ENCODE measurements at regions not wholly inside any gene's neighbourhood (a gene's known extent, or its start where the extent isn't known, plus 50 kb on each side); places are given as distances from the start of the nearest gene placed in this dataset.

DNA sequence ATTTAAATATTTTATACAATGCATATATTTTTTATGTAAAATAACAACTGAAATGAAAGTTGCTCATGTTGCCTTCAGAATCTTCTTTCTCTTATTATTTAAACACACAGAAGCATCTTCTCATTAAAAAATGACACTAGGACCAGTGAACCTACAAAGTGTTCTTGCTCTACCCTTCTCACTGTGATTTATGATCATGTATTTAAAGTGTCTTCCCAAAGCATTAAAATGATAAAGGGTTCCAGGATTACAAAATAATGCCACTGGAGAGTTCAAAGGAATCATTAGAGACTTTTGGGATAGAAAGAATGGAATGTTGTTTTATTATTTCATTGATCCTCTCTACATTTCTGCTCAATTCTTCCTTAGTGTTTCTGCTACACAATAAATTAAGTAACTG lies 643.6 kb upstream of the SLITRK1 start:
- no peaks in the 10 kb centered on the region for H3K4me1 ChIP-seq (ENCODE audit: insufficient read depth)
- H3K27ac ChIP-seq, result no peak overlapping the region
- no peak overlapping the region for H2AFZ ChIP-seq
- H3K27me3 ChIP-seq, result no peaks in the 10 kb centered on the region
- no peak for DNase-seq (ENCODE audit: low spot score)
- H3K4me2 ChIP-seq, result no peak overlapping the region
- no peaks in the 10 kb centered on the region for H3K9me3 ChIP-seq (ENCODE audit: low read depth)
- H3K79me2 ChIP-seq, result no peaks in the 10 kb centered on the region
- TF ChIP-seq EZH2 (IDR thresholded peaks at IDR 0.05; ENCODE audit: borderline replicate concordance), result no peak
- TF ChIP-seq, protein P1, sequence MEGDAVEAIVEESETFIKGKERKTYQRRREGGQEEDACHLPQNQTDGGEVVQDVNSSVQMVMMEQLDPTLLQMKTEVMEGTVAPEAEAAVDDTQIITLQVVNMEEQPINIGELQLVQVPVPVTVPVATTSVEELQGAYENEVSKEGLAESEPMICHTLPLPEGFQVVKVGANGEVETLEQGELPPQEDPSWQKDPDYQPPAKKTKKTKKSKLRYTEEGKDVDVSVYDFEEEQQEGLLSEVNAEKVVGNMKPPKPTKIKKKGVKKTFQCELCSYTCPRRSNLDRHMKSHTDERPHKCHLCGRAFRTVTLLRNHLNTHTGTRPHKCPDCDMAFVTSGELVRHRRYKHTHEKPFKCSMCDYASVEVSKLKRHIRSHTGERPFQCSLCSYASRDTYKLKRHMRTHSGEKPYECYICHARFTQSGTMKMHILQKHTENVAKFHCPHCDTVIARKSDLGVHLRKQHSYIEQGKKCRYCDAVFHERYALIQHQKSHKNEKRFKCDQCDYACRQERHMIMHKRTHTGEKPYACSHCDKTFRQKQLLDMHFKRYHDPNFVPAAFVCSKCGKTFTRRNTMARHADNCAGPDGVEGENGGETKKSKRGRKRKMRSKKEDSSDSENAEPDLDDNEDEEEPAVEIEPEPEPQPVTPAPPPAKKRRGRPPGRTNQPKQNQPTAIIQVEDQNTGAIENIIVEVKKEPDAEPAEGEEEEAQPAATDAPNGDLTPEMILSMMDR (IDR thresholded peaks at IDR 0.05; ENCODE audit: poor library complexity), result no peak
- H3K4me3 ChIP-seq, result no peak overlapping the region
- H3K9me2 ChIP-seq (replicated peaks; ENCODE audit: insufficient read depth), result no peaks in the 10 kb centered on the region
- no peaks in the 10 kb centered on the region for H4K20me1 ChIP-seq (ENCODE audit: insufficient read depth, poor library complexity, severe bottlenecking)
- no peaks in the 10 kb centered on the region for H3K36me3 ChIP-seq (replicated peaks; ENCODE audit: insufficient read depth, low read depth)

DNA sequence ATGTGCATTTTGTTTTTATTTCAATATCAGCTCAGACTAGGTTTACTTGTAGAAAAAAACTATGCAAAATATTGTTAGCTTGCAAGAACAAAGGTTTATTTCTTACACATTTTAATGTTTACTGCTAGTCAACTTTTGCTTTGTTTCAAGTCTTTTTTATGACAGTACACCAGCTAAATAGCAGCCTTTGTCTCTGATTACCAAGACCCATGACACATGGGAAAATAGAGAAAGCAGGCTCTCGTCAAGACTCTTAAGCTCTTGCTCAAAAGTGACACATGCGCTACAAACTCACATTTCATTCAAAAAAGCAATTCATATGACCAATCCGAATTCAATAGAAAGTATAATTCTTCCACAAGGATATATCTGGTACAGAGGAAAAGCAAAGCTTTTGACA lies 642.3 kb upstream of the SLITRK1 start:
- Histone ChIP-seq H3K4me2 (no peak overlapping the region), H2AFZ (no peak overlapping the region), H3K9me3 (ENCODE audit: low read depth) (no peaks in the 10 kb centered on the region), H4K20me1 (ENCODE audit: insufficient read depth, poor library complexity, severe bottlenecking) (no peaks in the 10 kb centered on the region), H3K27ac (no peak overlapping the region), H3K36me3 (replicated peaks; ENCODE audit: insufficient read depth, low read depth) (no peaks in the 10 kb centered on the region), H3K27me3 (no peaks in the 10 kb centered on the region), H3K4me1 (ENCODE audit: insufficient read depth) (no peaks in the 10 kb centered on the region), H3K9me2 (replicated peaks; ENCODE audit: insufficient read depth) (no peaks in the 10 kb centered on the region), H3K4me3 (no peak overlapping the region), H3K79me2 (no peaks in the 10 kb centered on the region)
- DNase-seq (ENCODE audit: low spot score), result no peak
- WGBS (ENCODE audit: low lambda C conversion rate, missing lambda C conversion rate), result 93% methylated on average over 3 of the region's 3 CpGs
- TF ChIP-seq, protein P1 (IDR thresholded peaks at IDR 0.05; ENCODE audit: poor library complexity), result no peak
- TF ChIP-seq EZH2 (IDR thresholded peaks at IDR 0.05; ENCODE audit: borderline replicate concordance), result no peak
- no peak for TF ChIP-seq EZH2phosphoT487 (IDR thresholded peaks at IDR 0.05; ENCODE audit: low read depth, severe bottlenecking, unreplicated experiment)

DNA sequence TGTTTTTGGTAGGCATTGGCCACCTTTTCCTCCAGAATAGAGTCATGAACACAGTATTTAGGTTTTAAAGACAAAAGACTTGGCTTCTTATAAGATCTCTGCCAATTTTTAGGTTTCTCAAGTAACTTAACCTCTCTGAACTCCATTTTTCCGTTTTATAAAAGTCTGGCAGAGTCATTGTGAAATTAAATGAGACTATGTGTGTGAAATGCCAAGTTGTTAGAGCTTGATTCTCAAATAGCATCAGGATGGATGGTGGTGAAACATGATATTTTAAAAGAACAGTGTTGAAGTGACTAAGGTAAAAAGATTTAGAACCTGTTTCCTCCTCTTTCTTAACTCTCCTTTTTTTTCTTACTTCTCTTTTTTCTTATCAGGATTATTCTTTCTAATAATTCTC lies 617.7 kb upstream of the SLITRK1 start:
- no peaks in the 10 kb centered on the region for H3K9me3 ChIP-seq (ENCODE audit: low read depth)
- TF ChIP-seq EZH2 (IDR thresholded peaks at IDR 0.05; ENCODE audit: borderline replicate concordance), result no peak
- no peaks in the 10 kb centered on the region for H3K79me2 ChIP-seq
- H3K4me1 ChIP-seq (ENCODE audit: insufficient read depth), result no peaks in the 10 kb centered on the region
- no peaks in the 10 kb centered on the region for H3K36me3 ChIP-seq (replicated peaks; ENCODE audit: insufficient read depth, low read depth)
- H3K4me3 ChIP-seq, result no peak overlapping the region
- no peak overlapping the region for H2AFZ ChIP-seq
- WGBS (ENCODE audit: low lambda C conversion rate, missing lambda C conversion rate), result 43% methylated on average over 1 of the region's 1 CpG
- no peaks in the 10 kb centered on the region for H4K20me1 ChIP-seq (ENCODE audit: insufficient read depth, poor library complexity, severe bottlenecking)
- H3K27ac ChIP-seq, result no peak overlapping the region
- DNase-seq (ENCODE audit: low spot score), result no peak
- no peaks in the 10 kb centered on the region for H3K27me3 ChIP-seq
- H3K9me2 ChIP-seq (replicated peaks; ENCODE audit: insufficient read depth), result no peaks in the 10 kb centered on the region
- H3K4me2 ChIP-seq, result no peak overlapping the region

GRCh38 chr13:84497613-84498012 lies 615.3 kb upstream of the SLITRK1 start:
- TF ChIP-seq, protein P1 (IDR thresholded peaks at IDR 0.05; ENCODE audit: poor library complexity), result no peak
- no peak for TF ChIP-seq EZH2 (IDR thresholded peaks at IDR 0.05; ENCODE audit: borderline replicate concordance)
- TF ChIP-seq EZH2phosphoT487 (IDR thresholded peaks at IDR 0.05; ENCODE audit: low read depth, severe bottlenecking, unreplicated experiment), result no peak
- Histone ChIP-seq H3K4me1 (ENCODE audit: insufficient read depth) (no peaks in the 10 kb centered on the region), H3K27ac (no peak overlapping the region), H2AFZ (no peak overlapping the region), H3K4me2 (no peak overlapping the region), H3K27me3 (no peaks in the 10 kb centered on the region), H3K79me2 (no peaks in the 10 kb centered on the region), H3K9me3 (ENCODE audit: low read depth) (no peaks in the 10 kb centered on the region), H4K20me1 (ENCODE audit: insufficient read depth, poor library complexity, severe bottlenecking) (no peaks in the 10 kb centered on the region), H3K9me2 (replicated peaks; ENCODE audit: insufficient read depth) (no peaks in the 10 kb centered on the region), H3K36me3 (replicated peaks; ENCODE audit: insufficient read depth, low read depth) (no peaks in the 10 kb centered on the region), H3K4me3 (no peak overlapping the region)
- 84% methylated on average over 5 of the region's 5 CpGs for WGBS (ENCODE audit: low lambda C conversion rate, missing lambda C conversion rate)
- no peak for DNase-seq (ENCODE audit: low spot score)
